GM21447 (cell line): ENCODE measurements at regions not wholly inside any gene's neighbourhood (a gene's known extent, or its start where the extent isn't known, plus 50 kb on each side); places are given as distances from the start of the nearest gene placed in this dataset.

Source experiments
- ATAC-seq: cut with Tn5 transposase; IDR thresholded peaks from one replicate; pipeline ENCODE4 v1.9.1; 2021; ENCODE audit not compliant: unreplicated experiment

GRCh38 chr17:77748436-77748835 is 210.1 kb upstream of the TNRC6C start:
- no peak for ATAC-seq

- no peak for ATAC-seq
These were observed 209.2 kb upstream of the TNRC6C start for GRCh38 chr17:77749321-77749751.

DNA sequence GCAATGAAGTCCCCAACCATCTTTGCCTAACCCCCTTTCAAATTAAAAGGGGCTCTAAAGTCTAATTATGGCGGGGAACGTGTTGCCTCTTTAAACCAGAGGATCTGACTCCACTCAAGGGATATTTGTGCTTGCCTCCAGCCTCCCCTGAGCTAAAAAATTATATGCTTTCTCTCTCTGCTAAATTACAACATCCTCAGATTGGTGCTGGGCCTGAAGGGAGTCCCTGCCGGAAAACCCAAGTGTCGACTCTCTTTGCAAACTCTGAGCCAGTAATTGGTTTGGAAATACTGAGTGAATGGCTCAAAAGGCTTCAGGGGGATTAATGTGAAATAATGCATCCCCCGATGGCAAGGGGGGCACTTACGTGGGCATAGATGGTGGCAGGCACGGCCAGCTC is 208.5 kb upstream of the TNRC6C start:
- ATAC-seq = no peak

DNA sequence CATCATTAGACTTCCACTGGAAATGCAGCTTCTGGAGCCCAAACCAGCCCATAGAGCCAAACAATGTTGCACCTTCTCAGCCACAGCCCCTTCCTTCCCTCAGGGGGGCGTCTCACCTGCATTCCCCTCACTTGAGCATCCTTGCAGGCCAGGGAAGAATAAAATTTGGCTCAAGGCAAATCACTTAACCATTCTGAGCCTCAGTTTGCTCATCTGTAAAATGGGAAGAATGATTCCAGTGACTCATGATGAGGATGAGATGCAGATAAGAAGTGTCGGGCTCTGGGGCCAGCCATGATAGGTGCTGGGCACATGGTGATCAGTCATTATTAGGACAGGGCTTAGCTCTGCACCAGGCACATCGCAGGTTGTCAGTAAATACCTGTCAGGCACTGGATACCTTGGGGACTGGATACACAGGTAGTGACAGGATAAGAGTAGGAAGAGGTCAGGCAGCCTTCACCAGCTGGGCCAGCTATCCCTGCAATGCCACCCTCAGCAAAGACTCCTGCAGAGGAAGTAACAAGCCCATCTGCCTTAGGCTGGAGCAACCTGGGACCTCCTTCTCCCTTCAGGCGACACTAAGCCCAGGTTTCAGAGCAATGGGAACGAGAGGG is 208.0 kb upstream of the TNRC6C start:
- ATAC-seq = no peak

DNA sequence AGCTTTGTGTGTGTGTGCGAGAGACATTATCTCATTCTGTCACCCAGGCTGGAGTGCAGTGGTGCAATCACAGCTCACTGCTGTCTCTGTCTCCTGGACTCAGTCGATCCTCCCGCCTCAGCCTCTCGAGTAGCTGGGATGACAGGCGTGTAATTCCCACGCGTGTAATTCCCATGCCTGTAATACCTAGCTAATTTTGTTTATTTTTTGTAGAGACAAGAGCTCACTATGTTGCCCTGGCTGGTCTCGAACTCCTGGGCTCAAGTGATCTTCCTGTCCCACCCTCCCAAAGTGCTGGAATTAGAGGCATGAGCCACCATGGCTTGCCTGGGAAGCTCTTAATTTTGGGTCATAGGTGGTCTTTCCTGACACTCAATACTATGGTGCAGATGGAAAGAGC is 205.3 kb upstream of the TNRC6C start:
- ATAC-seq = no peak

GRCh38 chr17:77753691-77754245 is 204.7 kb upstream of the TNRC6C start:
- no peak for ATAC-seq

DNA sequence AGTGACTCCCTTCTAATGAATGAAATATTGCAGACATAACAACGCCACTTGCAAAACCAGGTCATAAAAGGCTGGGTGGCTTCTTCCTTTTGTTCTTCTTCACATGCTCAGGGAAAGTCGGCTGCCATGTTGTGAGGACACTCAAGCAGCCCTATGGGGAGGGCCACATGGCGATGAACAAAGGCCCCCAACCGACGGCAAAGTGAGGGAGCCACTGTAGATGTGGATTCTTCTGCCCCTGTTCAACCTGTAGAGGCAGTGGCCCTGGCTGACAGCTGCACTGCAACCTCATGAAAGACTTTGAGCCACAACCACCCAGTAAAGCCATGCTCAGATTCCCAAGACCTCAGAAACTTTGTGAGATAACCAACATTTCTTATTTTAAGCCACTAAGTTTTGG is 203.5 kb upstream of the TNRC6C start:
- no peak for ATAC-seq

DNA sequence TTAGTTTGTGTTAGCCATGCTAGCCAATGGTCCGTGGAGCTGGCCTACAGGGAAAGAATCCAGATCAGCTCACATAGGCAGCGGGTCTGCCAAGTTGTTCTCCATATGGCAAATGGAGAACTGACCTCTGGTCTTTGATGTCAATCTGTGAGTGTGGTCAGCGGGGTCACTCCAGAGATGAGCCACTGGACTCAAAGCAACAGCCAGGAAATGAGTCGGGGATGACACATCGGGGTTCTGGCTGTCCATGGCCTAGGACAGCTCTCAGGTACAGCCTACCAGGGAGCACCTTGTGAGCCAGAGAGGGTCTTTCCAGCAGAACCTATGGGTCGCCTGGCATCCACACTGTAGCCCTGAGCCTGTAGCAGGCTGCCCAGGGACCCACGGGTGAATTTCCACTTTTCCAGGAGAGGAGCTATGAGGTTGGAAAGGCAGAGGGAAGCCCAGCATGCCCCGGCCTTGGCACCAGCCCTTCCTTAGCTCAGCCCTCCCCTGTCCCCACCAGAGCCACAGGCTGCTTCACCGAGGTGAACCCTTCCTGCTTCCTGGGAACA is 203.0 kb upstream of the TNRC6C start:
- no peak for ATAC-seq

GRCh38 chr17:77756028-77756427 is 202.5 kb upstream of the TNRC6C start:
- no peak for ATAC-seq

DNA sequence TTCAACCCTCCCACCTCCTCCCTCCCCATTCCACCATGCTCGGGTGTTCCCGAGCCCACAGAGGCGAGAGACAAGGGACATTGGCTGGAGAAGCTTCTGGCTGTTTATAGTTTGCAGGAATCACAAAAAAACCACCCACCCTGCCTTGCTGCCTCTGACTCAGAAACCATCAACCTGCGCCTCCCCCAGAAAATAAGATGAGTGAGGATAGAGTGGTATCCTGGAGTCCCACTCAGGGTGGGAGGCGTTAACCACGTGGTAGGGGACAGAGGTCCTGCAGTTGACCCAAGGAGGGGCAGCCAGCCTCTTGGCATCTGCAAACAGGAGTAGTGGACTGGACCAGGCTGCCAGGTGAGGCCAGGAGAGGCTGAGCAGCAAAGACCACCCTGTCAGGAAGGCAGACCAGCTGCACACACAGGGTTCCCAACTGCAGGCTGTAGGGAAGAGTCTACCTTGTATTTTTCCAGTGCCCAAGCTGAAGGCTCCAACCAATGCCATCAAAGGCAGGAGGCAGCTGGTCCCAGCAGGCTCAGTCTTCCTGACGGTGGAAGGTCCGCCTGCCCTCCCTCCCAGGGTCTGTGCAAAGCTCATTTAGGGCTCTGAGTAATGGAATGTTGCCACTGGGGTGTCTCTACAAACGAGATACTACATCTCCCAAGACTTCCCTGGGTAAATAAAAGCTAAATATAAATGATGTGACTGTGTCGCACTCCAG is 201.5 kb upstream of the TNRC6C start:
- ATAC-seq = no peak

- ATAC-seq = no peak
These were observed 201.0 kb upstream of the TNRC6C start for GRCh38 chr17:77757561-77757898.

- no peak for ATAC-seq
These were observed 195.5 kb upstream of the TNRC6C start for GRCh38 chr17:77763023-77763422.

DNA sequence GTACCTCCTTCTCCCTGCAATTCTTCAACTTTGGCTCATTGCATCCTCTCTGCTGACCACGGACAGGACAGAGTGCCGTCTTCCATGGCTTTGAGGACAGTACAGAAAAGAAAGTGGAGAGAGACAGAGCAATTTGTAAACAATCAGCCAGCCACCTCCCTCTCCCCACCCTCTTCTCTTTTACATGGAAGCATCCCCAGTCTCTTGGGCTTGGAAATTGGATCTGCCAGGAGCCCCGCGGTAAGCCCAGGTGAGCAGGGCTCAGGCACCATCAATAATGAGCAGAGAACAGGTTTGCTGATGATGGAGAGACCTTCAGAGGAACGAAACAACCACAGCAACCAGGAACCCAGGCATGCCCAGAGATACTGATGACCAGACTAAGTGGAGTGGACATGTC is 194.9 kb upstream of the TNRC6C start:
- no peak for ATAC-seq

GRCh38 chr17:77765292-77765691 is 193.2 kb upstream of the TNRC6C start:
- ATAC-seq = no peak

DNA sequence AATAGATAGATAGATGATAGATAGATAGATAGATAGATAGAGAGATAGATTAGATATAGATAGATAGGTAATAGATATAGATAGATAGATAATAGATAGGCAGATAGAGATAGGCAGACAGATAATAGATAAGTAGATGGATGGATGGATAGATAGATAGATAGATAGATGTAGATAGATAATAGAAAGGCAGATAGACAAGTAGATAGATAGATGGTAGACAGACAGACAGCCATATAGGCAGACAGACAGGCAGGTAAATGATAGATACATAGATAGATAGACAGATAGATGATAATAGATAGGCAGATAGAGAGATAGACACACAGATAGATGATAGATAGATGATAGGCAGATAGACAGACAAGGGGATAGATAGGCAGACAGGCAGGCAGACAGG is 191.4 kb upstream of the TNRC6C start:
- ATAC-seq = no peak

- no peak for ATAC-seq
These were observed 190.2 kb upstream of the TNRC6C start for GRCh38 chr17:77768248-77768852.

- ATAC-seq = no peak
These were observed 189.3 kb upstream of the TNRC6C start for GRCh38 chr17:77769215-77769614.

DNA sequence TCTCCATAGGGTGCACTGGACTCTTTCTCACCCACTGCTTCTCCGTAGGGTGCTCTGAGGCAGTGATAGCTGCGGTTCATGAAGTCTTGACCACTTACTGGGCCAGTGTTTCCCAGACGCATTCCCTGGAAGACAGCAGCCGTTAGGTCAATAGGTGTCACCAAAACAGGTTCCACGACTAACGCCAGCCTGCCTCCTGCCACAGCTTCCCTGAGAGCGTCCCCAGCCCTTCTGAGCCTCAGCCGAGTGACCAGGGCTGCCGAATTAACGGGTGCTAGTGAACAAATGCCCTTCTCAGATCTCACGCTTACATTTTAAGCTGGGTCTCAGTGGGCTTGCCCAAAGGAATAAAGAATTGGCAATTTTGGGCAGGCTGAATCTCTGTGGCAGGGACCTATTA is 188.7 kb upstream of the TNRC6C start:
- no peak for ATAC-seq

DNA sequence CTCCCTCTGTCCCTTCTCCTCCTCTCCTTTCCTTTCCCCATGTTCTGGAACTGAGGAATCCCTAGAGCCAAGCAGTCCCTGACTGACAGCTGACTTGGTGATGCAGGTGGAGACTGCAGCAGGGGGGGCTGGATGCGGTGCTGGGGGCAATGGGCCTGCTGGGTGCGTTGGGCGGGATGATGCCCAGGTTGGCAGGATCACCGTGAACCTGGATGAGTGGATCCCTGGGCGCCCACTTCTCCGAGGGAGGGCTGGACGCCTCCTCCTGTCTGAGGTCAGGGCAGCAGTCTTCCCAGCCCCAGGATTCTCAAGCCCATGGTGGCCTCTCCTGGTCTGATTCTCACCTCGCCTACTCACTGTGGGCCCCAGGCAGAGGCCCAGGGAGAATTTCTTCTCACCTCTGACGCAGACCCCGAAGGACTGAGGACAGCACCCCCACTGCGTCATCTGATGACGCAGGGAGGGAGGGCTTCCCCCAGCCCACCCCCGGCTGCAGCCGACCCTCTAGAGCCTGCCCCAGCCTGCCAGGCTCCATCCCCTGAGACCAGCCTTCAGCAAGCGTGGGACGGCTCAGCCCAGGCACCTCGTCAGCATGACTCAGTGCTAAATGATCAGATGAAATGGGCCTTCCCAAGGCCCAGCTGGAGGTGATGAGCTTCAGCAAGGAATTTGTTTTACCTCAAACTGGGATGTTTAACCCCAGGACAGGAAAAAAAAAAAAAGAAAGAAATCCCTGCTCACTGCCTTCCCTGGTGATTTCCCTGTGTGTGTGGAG is 188.0 kb upstream of the TNRC6C start:
- ATAC-seq = no peak

- ATAC-seq = no peak
These were observed 187.4 kb upstream of the TNRC6C start for GRCh38 chr17:77771145-77771544.

DNA sequence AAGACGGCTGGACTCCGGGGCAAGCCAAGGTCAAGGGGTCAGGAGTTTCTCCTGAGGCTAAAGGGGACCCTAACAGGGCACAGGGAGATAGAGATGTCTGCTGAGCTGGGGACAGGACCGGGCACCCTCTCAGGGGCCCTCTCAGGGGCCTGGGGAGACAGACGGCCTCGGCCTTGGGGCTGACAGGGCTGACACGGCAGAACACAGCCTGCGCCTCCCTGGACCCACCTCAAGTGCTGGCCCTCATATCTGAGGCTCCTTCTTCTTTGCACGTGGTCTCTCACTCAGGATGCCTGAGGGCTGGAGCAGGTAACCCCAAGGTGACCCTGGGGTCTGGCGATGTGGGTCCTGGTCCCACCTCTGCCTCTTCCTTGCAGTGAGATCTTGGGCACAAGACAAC is 186.9 kb upstream of the TNRC6C start:
- no peak for ATAC-seq
